D721Med (cell line): ENCODE measurements at regions not wholly inside any gene's neighbourhood (a gene's known extent, or its start where the extent isn't known, plus 50 kb on each side); places are given as distances from the start of the nearest gene placed in this dataset.

Experiments used
- DNase-seq: peaks from one replicate; pipeline ENCODE4 v3.0.0; 2011; ENCODE audit warnings: low spot score; ENCODE audit not compliant: insufficient read length
- FAIRE-seq: peaks from 2 replicates; lab custom pipeline; 2011; peaks lifted over from hg19 to GRCh38; lab: Jason Lieb, UNC
- TF ChIP-seq, protein P1 (sequence below): IDR thresholded peaks from 2 replicates; pipeline ENCODE4 v1.5.1; 2012; ENCODE audit warnings: mild to moderate bottlenecking, control low read depth; ENCODE audit not compliant: insufficient read depth; ENCODE audit errors: missing control alignments

DNA sequence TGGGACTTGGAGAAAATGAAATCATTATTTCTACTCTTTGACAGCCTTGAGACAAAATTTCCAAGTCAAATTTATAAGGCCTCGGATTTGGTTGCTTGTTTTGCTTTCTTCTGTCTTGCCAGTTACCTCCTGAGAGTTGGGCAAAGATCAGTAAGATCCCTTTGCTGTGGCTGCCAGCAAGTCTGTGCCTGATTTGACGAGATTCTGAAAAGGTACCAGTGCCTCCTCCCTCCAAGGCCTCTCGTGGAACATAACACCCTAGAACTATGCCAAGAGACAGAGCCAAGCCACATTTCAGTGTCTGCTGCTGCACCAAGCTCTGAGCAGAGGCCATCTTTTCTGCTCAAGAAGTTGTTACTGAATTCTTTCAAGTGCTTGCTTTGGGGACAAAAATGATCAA is 61.0 kb downstream of the GTPBP8 start:
- TF ChIP-seq, protein P1, sequence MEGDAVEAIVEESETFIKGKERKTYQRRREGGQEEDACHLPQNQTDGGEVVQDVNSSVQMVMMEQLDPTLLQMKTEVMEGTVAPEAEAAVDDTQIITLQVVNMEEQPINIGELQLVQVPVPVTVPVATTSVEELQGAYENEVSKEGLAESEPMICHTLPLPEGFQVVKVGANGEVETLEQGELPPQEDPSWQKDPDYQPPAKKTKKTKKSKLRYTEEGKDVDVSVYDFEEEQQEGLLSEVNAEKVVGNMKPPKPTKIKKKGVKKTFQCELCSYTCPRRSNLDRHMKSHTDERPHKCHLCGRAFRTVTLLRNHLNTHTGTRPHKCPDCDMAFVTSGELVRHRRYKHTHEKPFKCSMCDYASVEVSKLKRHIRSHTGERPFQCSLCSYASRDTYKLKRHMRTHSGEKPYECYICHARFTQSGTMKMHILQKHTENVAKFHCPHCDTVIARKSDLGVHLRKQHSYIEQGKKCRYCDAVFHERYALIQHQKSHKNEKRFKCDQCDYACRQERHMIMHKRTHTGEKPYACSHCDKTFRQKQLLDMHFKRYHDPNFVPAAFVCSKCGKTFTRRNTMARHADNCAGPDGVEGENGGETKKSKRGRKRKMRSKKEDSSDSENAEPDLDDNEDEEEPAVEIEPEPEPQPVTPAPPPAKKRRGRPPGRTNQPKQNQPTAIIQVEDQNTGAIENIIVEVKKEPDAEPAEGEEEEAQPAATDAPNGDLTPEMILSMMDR = no peak
- FAIRE-seq (no peak), DNase-seq (no peak)

DNA sequence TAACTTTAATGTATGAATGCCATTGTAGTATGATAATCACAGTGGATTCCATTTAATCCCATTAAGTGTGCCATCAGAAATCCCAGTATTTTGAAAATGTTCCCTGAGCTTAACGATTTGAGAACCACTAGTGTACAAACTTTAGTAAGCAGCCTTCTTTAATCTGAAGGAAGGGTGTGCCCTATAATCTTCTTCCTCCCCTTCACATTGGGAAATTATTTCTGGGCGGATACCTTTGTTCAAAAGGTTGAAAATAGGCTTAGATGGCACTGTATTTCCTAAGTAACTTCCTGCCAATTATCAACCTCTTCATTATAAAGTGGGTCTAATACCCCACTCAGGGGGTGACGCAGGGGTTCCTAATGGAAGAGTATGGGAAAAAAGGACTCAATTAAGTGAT is 62.4 kb downstream of the GTPBP8 start:
- DNase-seq (no peak), FAIRE-seq (no peak)
- TF ChIP-seq, protein P1 = no peak

DNA sequence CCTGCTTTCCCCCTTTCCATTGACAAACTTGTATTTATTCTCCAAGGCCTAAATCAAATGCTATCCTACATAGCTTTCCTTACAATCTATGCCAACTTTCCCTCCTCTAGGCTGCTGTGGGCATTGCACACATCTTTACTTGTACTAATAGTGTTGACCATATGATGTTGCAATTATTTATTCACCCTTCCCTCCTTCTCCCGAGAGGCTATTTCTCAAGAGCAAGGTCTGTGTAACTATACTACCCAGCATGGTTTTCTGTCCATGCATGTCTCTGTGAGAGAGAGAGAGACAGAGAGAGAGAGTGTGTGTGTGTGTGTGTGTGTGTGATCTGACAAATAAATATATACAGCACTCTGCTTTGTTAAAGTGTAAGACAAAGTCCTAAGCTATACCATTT is 63.8 kb downstream of the GTPBP8 start:
- FAIRE-seq (no peak), DNase-seq (no peak)
- TF ChIP-seq, protein P1 = no peak

DNA sequence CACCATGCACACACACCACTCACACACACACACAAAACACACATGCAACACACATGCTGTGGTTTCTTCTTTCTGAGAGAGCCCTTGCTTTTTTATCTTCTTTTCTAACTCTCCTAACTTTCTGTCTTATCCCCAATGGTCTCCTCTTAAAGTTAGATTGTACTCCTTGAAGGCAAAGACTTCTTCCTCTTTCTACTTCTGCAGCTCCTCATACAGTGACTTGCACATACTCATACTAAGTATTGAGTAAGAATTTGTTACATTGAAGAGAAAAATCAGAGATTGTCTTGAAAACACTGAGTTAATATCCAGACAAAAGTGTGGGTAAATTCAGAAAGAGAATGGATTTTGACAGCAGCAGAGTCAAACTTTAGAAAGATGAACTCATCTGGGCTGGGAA is 64.4 kb downstream of the GTPBP8 start:
- FAIRE-seq (no peak), DNase-seq (no peak)
- TF ChIP-seq, protein P1 = no peak

DNA sequence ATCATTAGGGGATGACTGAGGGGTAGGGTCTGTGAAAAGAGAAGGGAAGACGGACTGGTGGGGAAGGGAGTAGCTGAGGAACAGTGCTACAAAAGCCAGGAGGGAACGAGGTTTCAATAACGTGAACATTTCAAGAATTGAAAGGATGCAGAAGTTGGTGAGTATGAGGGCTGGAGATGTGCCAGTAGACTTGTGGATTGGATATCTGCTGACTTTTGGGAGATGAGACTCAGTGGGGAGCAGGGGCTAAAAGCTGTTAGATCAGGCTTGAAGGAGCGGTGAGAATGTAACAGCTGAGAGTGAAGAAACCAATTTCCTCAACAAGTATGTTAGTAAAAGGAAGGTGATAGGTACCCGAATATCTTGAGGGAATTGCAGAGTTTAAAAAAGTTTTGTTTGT is 65.2 kb downstream of the GTPBP8 start:
- no peak for DNase-seq
- TF ChIP-seq, protein P1 = no peak
- FAIRE-seq = no peak

DNA sequence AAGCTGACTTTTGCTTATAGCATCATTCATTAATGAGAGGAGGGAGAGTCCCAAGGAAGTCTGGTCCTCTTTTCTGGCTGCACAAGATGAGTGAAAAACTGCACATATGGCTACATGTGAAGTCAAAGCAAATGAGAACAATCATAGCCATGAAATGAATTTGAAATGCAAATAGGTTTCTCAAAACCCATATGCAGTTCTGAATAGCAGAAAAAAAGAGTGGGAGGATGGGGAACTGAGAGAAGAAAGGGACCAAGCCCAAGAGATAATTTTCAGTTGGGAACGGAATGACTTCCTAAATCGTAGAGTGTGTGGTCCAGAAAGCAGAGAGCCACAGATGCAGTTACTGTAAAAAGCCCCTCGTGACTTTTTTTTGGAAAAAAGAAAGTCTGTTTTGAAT is 66.3 kb downstream of the GTPBP8 start:
- FAIRE-seq (no peak), DNase-seq (no peak)
- TF ChIP-seq, protein P1 = no peak

DNA sequence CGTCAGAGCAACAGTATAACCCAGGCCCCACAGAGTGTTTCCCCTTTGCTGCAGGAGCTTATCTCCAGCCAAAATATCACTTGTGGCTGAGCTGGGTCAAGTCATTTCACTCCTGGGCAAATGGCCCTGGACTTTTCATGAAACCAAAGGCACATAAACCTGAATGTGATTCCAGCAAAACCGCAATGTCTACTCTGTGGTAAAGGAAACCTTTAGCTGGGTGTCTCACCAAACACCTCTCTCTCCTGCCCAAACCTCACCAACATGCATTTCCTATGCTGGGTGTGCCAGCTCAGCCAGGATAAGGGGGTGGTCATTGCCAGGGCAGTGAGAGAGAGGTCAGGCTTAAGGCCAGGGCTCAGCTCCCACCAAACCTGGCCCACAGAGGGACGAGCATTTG is 67.4 kb downstream of the GTPBP8 start:
- TF ChIP-seq, protein P1 = no peak
- DNase-seq = no peak

More for the DNA sequence above, 67.4 kb downstream of the GTPBP8 start:
- FAIRE-seq = no peak
